ENCODE measurements at regions not wholly inside any gene's neighbourhood (a gene's known extent, or its start where the extent isn't known, plus 50 kb on each side); places are given as distances from the start of the nearest gene placed in this dataset.

DNA sequence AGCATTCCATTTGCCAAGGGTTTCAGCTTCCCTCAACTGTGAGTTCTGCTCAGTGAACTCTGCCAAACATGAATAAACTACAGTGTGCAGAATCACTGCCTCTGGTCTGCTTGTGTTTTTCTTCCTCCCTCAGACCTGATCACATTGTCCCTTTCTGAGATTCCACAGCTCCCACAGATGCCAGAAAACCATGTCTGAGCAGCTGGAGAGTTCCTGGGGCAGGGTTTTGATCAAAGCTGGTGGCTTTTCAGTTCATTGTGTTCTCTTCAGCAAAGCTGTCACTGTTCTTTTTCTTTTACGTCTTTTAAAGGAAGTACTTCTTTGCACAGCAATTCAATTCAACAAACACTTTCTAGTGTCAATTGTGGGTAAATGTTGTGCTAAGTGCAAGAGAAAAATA is 555.8 kb downstream of the RBFOX1 start:
- Mint-ChIP-seq H3K36me3 (ENCODE audit: unreplicated experiment) (no peaks in the 10 kb centered on the region), H3K4me3 (ENCODE audit: unreplicated experiment) (no peak overlapping the region), H3K9me3 (ENCODE audit: unreplicated experiment) (peaks cover 3% of the 10 kb centered on the region), H3K27me3 (ENCODE audit: unreplicated experiment) (no peaks in the 10 kb centered on the region), H3K4me1 (ENCODE audit: low read depth, unreplicated experiment) (no peaks in the 10 kb centered on the region), H3K27ac (ENCODE audit: unreplicated experiment) (no peak overlapping the region)
- DNase-seq = no peak
- TF ChIP-seq, protein P1, sequence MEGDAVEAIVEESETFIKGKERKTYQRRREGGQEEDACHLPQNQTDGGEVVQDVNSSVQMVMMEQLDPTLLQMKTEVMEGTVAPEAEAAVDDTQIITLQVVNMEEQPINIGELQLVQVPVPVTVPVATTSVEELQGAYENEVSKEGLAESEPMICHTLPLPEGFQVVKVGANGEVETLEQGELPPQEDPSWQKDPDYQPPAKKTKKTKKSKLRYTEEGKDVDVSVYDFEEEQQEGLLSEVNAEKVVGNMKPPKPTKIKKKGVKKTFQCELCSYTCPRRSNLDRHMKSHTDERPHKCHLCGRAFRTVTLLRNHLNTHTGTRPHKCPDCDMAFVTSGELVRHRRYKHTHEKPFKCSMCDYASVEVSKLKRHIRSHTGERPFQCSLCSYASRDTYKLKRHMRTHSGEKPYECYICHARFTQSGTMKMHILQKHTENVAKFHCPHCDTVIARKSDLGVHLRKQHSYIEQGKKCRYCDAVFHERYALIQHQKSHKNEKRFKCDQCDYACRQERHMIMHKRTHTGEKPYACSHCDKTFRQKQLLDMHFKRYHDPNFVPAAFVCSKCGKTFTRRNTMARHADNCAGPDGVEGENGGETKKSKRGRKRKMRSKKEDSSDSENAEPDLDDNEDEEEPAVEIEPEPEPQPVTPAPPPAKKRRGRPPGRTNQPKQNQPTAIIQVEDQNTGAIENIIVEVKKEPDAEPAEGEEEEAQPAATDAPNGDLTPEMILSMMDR (IDR thresholded peaks at IDR 0.05; ENCODE audit: partially characterized antibody, unreplicated experiment) = no peak

DNA sequence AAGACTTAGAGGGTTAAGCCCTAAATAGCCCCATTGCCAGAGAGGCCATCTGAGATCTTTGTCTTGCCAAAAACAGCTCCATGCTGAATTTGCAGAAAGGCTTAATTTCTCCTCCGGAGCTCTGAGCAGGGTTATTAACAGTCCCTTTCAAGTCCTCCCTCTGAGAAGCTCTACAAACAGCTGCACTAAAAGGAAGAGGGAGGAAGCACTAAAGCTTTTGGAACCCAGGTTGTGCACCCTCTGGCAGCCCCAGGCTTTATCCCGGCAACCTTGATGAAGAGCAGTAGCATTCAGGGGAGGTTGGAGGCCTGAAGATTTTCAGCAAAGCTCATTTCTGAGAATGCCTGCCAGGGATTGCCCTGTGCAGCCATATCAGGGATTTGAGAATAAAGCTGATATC is 554.7 kb downstream of the RBFOX1 start:
- DNase-seq = no peak

DNA sequence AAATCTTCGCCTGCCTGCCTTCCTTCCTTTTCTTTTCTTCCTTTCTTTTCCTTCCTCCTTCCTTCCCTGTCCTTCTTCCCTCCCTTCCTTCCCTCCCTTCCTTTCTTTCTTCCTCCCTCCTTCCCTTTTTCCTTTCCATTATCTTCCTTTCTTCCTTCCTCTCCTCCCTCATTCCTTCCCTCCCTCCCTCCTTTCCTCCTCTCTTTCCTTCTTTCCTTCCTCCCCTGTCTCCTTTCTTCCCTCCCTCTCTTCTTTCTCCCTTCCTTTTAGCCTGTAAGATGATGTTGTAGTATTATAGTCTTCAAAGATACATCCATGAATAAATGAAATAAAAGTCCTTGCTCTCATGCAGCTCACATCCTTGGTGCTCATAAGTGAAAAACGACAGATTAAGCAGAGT is 539.3 kb downstream of the RBFOX1 start:
- no peak overlapping the region for H3K27ac Mint-ChIP-seq (ENCODE audit: unreplicated experiment)
- H3K4me1 Mint-ChIP-seq (ENCODE audit: low read depth, unreplicated experiment) = no peaks in the 10 kb centered on the region
- no peaks in the 10 kb centered on the region for H3K36me3 Mint-ChIP-seq (ENCODE audit: unreplicated experiment)
- no peak overlapping the region for H3K4me3 Mint-ChIP-seq (ENCODE audit: unreplicated experiment)
- peaks cover 4% of the 10 kb centered on the region for H3K9me3 Mint-ChIP-seq (ENCODE audit: unreplicated experiment)
- no peak for DNase-seq
- peaks cover 3% of the 10 kb centered on the region for H3K27me3 Mint-ChIP-seq (ENCODE audit: unreplicated experiment)
- TF ChIP-seq, protein P1 (IDR thresholded peaks at IDR 0.05; ENCODE audit: partially characterized antibody, unreplicated experiment) = no peak

More for the DNA sequence above, 554.7 kb downstream of the RBFOX1 start:
- peaks cover 3% of the 10 kb centered on the region for H3K9me3 Mint-ChIP-seq (ENCODE audit: unreplicated experiment)
- no peak overlapping the region for H3K4me3 Mint-ChIP-seq (ENCODE audit: unreplicated experiment)
- H3K27me3 Mint-ChIP-seq (ENCODE audit: unreplicated experiment) = no peaks in the 10 kb centered on the region
- TF ChIP-seq, protein P1 (IDR thresholded peaks at IDR 0.05; ENCODE audit: partially characterized antibody, unreplicated experiment) = no peak
- no peaks in the 10 kb centered on the region for H3K36me3 Mint-ChIP-seq (ENCODE audit: unreplicated experiment)
- no peaks in the 10 kb centered on the region for H3K4me1 Mint-ChIP-seq (ENCODE audit: low read depth, unreplicated experiment)
- no peak overlapping the region for H3K27ac Mint-ChIP-seq (ENCODE audit: unreplicated experiment)

DNA sequence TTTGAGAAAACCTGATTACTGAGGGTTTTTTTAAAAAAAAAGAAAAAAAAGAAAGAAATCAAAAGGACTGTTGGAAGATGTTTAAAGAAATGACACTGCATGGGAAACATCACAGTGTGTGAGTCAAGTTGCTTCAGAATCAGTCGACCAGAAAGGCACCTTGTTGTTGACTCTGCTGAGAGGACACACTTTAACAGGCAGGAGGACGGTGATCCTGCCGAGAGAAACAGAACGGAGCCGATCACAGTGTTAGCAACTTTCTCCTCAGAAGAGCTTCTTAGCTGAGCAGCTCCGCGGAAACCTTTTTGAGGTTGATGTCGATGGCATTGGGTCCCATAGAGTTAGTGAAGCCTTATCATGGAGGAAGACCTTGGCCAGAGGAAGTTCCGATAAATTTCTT is 538.7 kb downstream of the RBFOX1 start:
- no peak overlapping the region for H3K27ac Mint-ChIP-seq (ENCODE audit: unreplicated experiment)
- peaks cover 3% of the 10 kb centered on the region for H3K27me3 Mint-ChIP-seq (ENCODE audit: unreplicated experiment)
- no peaks in the 10 kb centered on the region for H3K36me3 Mint-ChIP-seq (ENCODE audit: unreplicated experiment)
- H3K4me1 Mint-ChIP-seq (ENCODE audit: low read depth, unreplicated experiment) = no peaks in the 10 kb centered on the region
- DNase-seq = no peak
- TF ChIP-seq, protein P1 (IDR thresholded peaks at IDR 0.05; ENCODE audit: partially characterized antibody, unreplicated experiment) = no peak
- H3K4me3 Mint-ChIP-seq (ENCODE audit: unreplicated experiment) = no peak overlapping the region
- H3K9me3 Mint-ChIP-seq (ENCODE audit: unreplicated experiment) = peaks cover 4% of the 10 kb centered on the region

DNA sequence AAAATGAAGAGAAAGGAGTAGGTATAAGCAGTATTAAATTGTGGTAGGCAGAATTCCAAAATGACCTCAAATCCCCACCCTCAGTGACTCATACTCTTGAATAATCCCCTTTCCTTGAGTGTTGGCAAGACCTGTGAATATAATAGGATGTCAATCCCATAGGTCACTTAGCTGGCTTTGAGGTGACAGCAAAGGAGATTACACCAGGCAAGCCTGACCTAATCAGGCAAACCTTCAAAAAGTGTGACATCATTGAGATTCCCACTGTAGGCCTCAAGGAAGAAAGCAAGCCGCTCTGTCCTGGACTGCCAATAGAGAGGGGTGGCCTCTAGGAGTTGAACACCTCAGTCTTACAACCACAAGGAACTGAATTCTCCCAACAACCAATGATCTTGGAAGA is 535.2 kb downstream of the RBFOX1 start:
- Mint-ChIP-seq H3K4me1 (ENCODE audit: low read depth, unreplicated experiment) (no peaks in the 10 kb centered on the region), H3K36me3 (ENCODE audit: unreplicated experiment) (no peaks in the 10 kb centered on the region), H3K27me3 (ENCODE audit: unreplicated experiment) (peaks cover 3% of the 10 kb centered on the region), H3K4me3 (ENCODE audit: unreplicated experiment) (no peak overlapping the region), H3K9me3 (ENCODE audit: unreplicated experiment) (peaks cover 4% of the 10 kb centered on the region), H3K27ac (ENCODE audit: unreplicated experiment) (no peak overlapping the region)
- TF ChIP-seq, protein P1 (IDR thresholded peaks at IDR 0.05; ENCODE audit: partially characterized antibody, unreplicated experiment) = no peak
- DNase-seq = no peak

Data from glutamatergic neuron (in vitro differentiated cells).